ENCODE measurements at regions not wholly inside any gene's neighbourhood (a gene's known extent, or its start where the extent isn't known, plus 50 kb on each side); places are given as distances from the start of the nearest gene placed in this dataset.

- Mint-ChIP-seq H3K9me3 (peaks cover 20% of the 10 kb centered on the region), H3K4me1 (no peaks in the 10 kb centered on the region), H3K4me3 (no peak overlapping the region), H3K36me3 (no peaks in the 10 kb centered on the region), H3K27ac (no peak overlapping the region)
- ATAC-seq: no peak
- no peak for DNase-seq (ENCODE audit: low spot score in 2 of 2)
Observed at GRCh38 chr5:97801461-97801860, 618.4 kb upstream of the RIOK2 start.

DNA sequence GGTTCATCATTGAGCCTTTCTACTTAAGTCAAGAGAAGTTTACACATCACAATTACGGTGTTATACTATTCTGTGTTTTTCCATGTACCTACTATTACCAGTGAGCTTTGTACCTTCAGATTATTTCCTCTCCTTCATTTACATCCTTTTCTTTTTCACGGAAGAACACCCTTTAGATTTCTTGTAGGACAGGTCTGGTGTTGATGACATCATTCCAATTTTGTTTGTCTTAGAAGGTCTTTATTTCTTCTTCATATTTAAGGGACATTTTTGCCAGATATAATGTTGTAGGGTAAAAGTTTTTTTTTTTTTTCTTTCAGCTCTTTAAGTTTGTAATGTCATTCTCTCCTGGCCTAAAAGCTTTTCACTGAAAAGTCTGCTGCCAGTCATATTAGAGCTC is 637.1 kb upstream of the RIOK2 start:
- H3K4me1 Mint-ChIP-seq: no peaks in the 10 kb centered on the region
- ATAC-seq (no peak), DNase-seq (ENCODE audit: low spot score in 2 of 2) (no peak)
- H3K9me3 Mint-ChIP-seq: peaks cover 30% of the 10 kb centered on the region
- no peak overlapping the region for H3K27ac Mint-ChIP-seq
- H3K36me3 Mint-ChIP-seq: no peaks in the 10 kb centered on the region
- no peak overlapping the region for H3K4me3 Mint-ChIP-seq

GRCh38 chr5:97832645-97833296 is 649.7 kb upstream of the RIOK2 start:
- no peaks in the 10 kb centered on the region for H3K4me1 Mint-ChIP-seq
- H3K27ac Mint-ChIP-seq: no peak overlapping the region
- DNase-seq (ENCODE audit: low spot score in 2 of 2): no peak
- H3K4me3 Mint-ChIP-seq: no peak overlapping the region
- H3K36me3 Mint-ChIP-seq: no peaks in the 10 kb centered on the region
- ATAC-seq: no peak
- peaks cover 30% of the 10 kb centered on the region for H3K9me3 Mint-ChIP-seq

DNA sequence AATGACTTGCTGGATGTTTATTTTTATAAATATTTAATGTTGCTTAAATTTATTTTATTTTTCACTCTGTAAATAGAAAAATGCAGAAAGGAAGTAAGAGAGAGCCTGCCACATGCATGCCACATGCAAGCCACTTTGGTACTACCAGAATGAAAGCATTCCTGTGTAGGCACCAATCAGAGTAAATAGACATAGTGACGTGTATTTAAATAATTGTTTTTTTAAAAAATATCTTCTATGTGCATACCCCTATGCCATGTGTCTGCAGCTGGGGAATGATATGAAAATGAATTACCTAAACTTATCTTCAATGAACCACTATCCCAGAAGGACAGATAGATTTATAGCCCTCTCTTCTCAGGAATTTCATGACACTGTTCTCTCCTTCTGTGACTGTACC is 651.5 kb upstream of the RIOK2 start:
- peaks cover 30% of the 10 kb centered on the region for H3K9me3 Mint-ChIP-seq
- no peaks in the 10 kb centered on the region for H3K36me3 Mint-ChIP-seq
- H3K4me1 Mint-ChIP-seq: no peaks in the 10 kb centered on the region
- H3K27ac Mint-ChIP-seq: no peak overlapping the region
- DNase-seq (ENCODE audit: low spot score in 2 of 2): no peak
- ATAC-seq: no peak
- H3K4me3 Mint-ChIP-seq: no peak overlapping the region

- no peak overlapping the region for H3K4me3 Mint-ChIP-seq
- no peak for ATAC-seq
- H3K27ac Mint-ChIP-seq: no peak overlapping the region
Observed at GRCh38 chr5:97835112-97835511, 652.1 kb upstream of the RIOK2 start.

DNA sequence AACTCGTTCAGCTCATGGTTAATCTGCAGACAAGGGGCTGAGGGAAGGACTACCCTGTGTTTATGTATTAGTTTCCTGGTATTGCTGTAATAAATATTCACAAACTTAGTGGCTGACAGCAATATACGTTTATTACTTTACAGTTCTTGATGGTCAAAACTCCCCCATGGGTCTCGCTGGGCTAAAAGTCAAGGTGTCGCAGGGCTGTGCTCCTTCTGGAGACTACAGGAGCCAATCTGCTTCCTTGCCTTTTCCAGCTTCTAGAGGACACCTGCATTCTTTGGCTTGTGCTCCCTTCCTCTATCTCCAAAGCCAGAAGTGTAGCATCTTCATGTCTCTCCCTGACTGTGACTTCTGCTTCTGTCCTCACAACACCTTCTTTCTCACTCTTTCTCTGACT is 653.8 kb upstream of the RIOK2 start:
- DNase-seq (ENCODE audit: low spot score in 2 of 2): no peak
- Mint-ChIP-seq H3K36me3 (no peaks in the 10 kb centered on the region), H3K27ac (no peak overlapping the region), H3K9me3 (peaks cover 25% of the 10 kb centered on the region), H3K4me1 (no peaks in the 10 kb centered on the region), H3K4me3 (no peak overlapping the region)
- no peak for ATAC-seq

More at GRCh38 chr5:97835112-97835511, 652.1 kb upstream of the RIOK2 start:
- Mint-ChIP-seq H3K4me1 (no peaks in the 10 kb centered on the region), H3K9me3 (peaks cover 31% of the 10 kb centered on the region), H3K36me3 (no peaks in the 10 kb centered on the region)
- no peak for DNase-seq (ENCODE audit: low spot score in 2 of 2)

- ATAC-seq (peak; percentile 42), DNase-seq (ENCODE audit: low spot score in 2 of 2) (no peak)
- H3K4me1 Mint-ChIP-seq: no peaks in the 10 kb centered on the region
- H3K27ac Mint-ChIP-seq: no peak overlapping the region
- H3K36me3 Mint-ChIP-seq: no peaks in the 10 kb centered on the region
- no peak overlapping the region for H3K4me3 Mint-ChIP-seq
- peaks cover 18% of the 10 kb centered on the region for H3K9me3 Mint-ChIP-seq
Observed at GRCh38 chr5:97838214-97838613, 655.2 kb upstream of the RIOK2 start.

DNA sequence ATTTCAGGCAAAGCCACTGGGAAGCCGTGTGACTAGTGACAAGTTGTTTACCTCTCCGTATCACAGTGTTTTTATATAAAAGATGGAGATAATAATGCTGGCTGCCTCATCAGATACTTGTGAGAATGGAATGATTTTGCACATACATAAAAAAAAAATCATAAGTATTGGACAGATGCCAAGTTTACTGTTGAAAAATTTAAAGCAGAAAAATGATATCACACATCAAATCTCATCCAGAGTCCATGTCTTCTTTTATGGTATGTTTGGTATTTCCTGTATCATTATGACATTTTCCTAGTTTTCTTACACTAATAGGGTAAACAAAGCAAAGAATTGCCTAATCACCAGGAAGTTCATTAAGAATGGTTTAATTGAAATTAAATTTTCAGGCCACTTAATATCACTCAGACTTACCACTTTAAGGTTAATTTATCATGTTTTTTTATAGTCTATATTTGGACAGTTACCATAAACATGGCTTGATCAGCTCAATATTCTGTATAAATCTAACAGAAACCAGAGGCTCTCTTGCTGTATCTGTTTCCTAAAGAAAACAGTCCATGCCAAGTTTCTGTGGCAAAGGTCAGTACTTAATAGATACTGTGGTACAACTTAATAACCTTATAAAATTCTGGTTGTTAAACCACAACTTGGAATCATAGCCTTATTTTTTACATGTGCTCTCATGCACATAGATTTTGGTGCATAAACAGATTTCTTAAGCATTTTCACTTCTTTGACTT is 656.5 kb upstream of the RIOK2 start:
- no peak overlapping the region for H3K27ac Mint-ChIP-seq
- H3K4me3 Mint-ChIP-seq: no peak overlapping the region
- H3K36me3 Mint-ChIP-seq: no peaks in the 10 kb centered on the region
- DNase-seq (ENCODE audit: low spot score in 2 of 2): no peak
- no peaks in the 10 kb centered on the region for H3K4me1 Mint-ChIP-seq
- ATAC-seq: no peak
- peaks cover 17% of the 10 kb centered on the region for H3K9me3 Mint-ChIP-seq

DNA sequence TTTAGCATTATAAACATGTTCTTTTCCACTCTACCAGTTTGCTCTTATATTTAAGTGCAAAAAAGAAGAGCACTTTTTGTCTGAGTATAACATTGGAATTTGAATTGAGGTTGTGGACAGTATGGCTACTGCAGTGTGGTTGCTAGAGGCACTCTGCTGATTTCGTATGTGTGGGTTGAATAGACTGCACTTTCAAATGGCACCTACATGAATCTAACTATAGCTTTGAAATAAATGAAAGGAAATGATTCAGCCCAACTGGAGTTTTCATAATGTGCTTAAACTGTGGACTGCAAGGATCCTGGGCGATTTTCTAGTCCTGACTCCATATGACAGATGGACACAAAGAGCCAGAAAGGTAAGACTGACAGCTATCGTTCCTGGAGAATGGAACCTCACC is 657.6 kb upstream of the RIOK2 start:
- Mint-ChIP-seq H3K9me3 (peaks cover 16% of the 10 kb centered on the region), H3K36me3 (no peaks in the 10 kb centered on the region), H3K4me3 (no peak overlapping the region), H3K4me1 (no peaks in the 10 kb centered on the region), H3K27ac (no peak overlapping the region)
- ATAC-seq (no peak), DNase-seq (ENCODE audit: low spot score in 2 of 2) (no peak)

DNA sequence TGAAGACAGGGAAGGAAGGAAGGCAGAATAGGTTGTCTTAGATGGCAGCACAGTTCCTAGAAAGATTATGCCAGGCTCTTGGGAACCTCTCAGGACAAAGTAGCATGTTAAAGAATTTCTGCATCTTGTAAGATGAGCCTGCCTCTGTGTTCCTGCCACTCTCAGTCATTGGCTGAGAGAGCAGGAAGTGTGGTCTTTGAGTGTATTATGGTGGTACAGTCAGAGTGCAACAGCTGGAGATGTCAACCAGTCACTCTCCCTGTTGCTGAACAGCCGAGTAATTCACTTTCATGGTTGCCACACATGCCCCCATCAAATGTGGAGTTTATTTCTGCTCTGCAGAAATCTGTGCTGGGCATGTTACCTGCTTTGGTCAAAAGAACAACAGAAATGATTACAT is 659.6 kb upstream of the RIOK2 start:
- ATAC-seq: no peak

GRCh38 chr5:97844797-97845196 is 661.8 kb upstream of the RIOK2 start:
- no peak for DNase-seq (ENCODE audit: low spot score in 2 of 2)
- H3K27ac Mint-ChIP-seq: no peak overlapping the region

More for the DNA sequence above, 659.6 kb upstream of the RIOK2 start:
- H3K27ac Mint-ChIP-seq: no peak overlapping the region
- peaks cover 16% of the 10 kb centered on the region for H3K9me3 Mint-ChIP-seq
- DNase-seq (ENCODE audit: low spot score in 2 of 2): no peak
- H3K36me3 Mint-ChIP-seq: no peaks in the 10 kb centered on the region
- no peaks in the 10 kb centered on the region for H3K4me1 Mint-ChIP-seq
- no peak overlapping the region for H3K4me3 Mint-ChIP-seq

DNA sequence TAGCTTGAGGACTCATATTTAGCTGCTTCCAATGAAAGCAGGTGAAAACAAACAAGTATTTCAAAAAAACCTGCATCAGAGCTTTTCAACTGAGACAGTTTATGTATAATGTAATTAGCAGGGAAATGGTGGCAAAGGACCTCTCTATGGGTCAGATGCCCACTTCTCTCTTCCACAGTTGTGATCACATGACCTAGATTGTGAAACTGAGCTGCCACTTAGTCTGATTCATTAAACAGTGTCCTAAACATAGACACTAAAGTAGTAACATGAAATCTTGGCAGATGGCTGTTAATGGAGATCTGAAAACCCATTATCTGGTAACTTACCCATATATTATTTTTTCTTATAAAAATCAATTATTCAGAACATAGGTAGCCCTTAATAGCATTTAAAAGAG is 663.6 kb upstream of the RIOK2 start:
- no peaks in the 10 kb centered on the region for H3K4me1 Mint-ChIP-seq
- DNase-seq (ENCODE audit: low spot score in 2 of 2): no peak
- no peak overlapping the region for H3K4me3 Mint-ChIP-seq
- no peak for ATAC-seq
- no peaks in the 10 kb centered on the region for H3K36me3 Mint-ChIP-seq
- H3K27ac Mint-ChIP-seq: no peak overlapping the region
- peaks cover 19% of the 10 kb centered on the region for H3K9me3 Mint-ChIP-seq

More at GRCh38 chr5:97844797-97845196, 661.8 kb upstream of the RIOK2 start:
- no peaks in the 10 kb centered on the region for H3K4me1 Mint-ChIP-seq
- no peak for ATAC-seq
- H3K36me3 Mint-ChIP-seq: no peaks in the 10 kb centered on the region
- H3K9me3 Mint-ChIP-seq: peaks cover 16% of the 10 kb centered on the region
- H3K4me3 Mint-ChIP-seq: no peak overlapping the region

DNA sequence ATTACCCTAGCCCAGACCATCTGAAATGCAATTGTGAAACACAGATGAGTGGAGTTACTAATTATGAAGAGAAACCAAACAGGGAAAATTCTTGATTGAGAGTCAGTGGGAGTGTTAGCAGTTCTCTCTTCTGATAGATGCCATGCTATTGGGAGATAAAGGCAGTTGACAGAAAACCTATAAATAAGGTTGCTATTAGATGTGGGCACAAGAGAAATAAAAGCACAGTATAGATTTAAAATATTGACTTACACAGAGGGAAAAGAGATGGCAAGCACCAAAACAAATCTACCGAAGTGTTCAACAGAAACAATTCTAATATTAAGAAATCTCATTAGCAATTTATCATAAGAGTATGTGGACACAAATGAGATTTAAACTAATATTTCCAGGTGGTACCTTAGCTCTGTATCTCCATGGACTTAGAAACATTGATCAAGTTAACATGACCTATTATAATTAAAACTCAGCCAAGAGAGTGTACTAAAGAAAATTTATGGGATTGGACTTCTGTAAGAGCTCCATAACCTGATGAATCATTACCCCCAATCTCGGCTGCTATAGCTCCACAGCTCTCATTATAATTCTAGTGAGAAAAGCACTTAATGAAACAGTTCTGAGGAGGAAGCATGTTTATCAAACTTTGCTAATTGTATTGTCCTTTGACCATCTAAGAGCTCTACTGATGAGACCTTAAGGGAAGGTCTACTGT is 665.0 kb upstream of the RIOK2 start:
- H3K9me3 Mint-ChIP-seq: peaks cover 23% of the 10 kb centered on the region
- H3K27ac Mint-ChIP-seq: no peak overlapping the region
- no peak for DNase-seq (ENCODE audit: low spot score in 2 of 2)
- no peak for ATAC-seq
- no peaks in the 10 kb centered on the region for H3K4me1 Mint-ChIP-seq
- H3K4me3 Mint-ChIP-seq: no peak overlapping the region
- no peaks in the 10 kb centered on the region for H3K36me3 Mint-ChIP-seq

GRCh38 chr5:97851036-97851435 is 668.0 kb upstream of the RIOK2 start:
- no peaks in the 10 kb centered on the region for H3K36me3 Mint-ChIP-seq
- no peak overlapping the region for H3K4me3 Mint-ChIP-seq
- DNase-seq (ENCODE audit: low spot score in 2 of 2): no peak
- H3K9me3 Mint-ChIP-seq: peaks cover 18% of the 10 kb centered on the region
- H3K4me1 Mint-ChIP-seq: no peaks in the 10 kb centered on the region
- no peak for ATAC-seq
- no peak overlapping the region for H3K27ac Mint-ChIP-seq

GRCh38 chr5:97854871-97855762 is 672.1 kb upstream of the RIOK2 start:
- peaks cover 38% of the 10 kb centered on the region for H3K9me3 Mint-ChIP-seq
- DNase-seq (ENCODE audit: low spot score in 2 of 2): no peak
- H3K4me3 Mint-ChIP-seq: no peak overlapping the region
- H3K36me3 Mint-ChIP-seq: no peaks in the 10 kb centered on the region
- H3K27ac Mint-ChIP-seq: no peak overlapping the region
- no peaks in the 10 kb centered on the region for H3K4me1 Mint-ChIP-seq
- no peak for ATAC-seq

All from stimulated activated effector memory CD8-positive, alpha-beta T cell treated with anti-CD3 and anti-CD28 coated beads, Interleukin-12 subunit alpha, Interleukin-12 subunit beta, amount 100 ng/mL, for 72 hours (primary cell).